PC-3 (cell line): ENCODE measurements at regions not wholly inside any gene's neighbourhood (a gene's known extent, or its start where the extent isn't known, plus 50 kb on each side); places are given as distances from the start of the nearest gene placed in this dataset.

Source experiments
- ATAC-seq: fragments of 200-7000 bp; cut with Tn5 transposase; 2 replicates; pipeline ENCODE4 v1.9.1; 2020; ENCODE audit warnings: mild to moderate bottlenecking, moderate library complexity
- BruUV-seq: library from RNA; stranded (reverse); fragments of 400-500 nt; replicated peaks from 2 replicates; lab custom pipeline; 2021; lab: Mats Ljungman, UMichigan
- CTCF ChIA-PET: fragments of 300-600 bp; sonication (Branson Sonifier 250); formaldehyde crosslinking; loops from one replicate; lab custom pipeline; 2022; ENCODE audit warnings: antibody characterized with exemption; lab: Charles Lee
- POLR2A ChIA-PET: fragments of 300-600 bp; sonication (Branson Sonifier 250); formaldehyde crosslinking; loops from one replicate; lab custom pipeline; 2022; ENCODE audit warnings: antibody characterized with exemption; ENCODE audit not compliant: unreplicated experiment; lab: Charles Lee
- DNase-seq: peaks from one replicate; pipeline ENCODE4 v3.0.0-alpha.2; 2015
- H2AFZ ChIP-seq: fragments of 300-600 bp; sonication (generic); 2 replicates; pipeline ENCODE4 v1.6.0; 2016; ENCODE audit warnings: antibody characterized with exemption, low read length
- H3F3A ChIP-seq: fragments of 300-600 bp; sonication (generic); one replicate; pipeline ENCODE4 v1.6.0; 2017; ENCODE audit warnings: antibody characterized with exemption, low read length, control low read depth, mild to moderate bottlenecking; ENCODE audit not compliant: unreplicated experiment
- H3K27ac ChIP-seq: fragments of 300-600 bp; sonication (generic); 2 replicates; pipeline ENCODE4 v1.5.1; 2016; ENCODE audit warnings: mild to moderate bottlenecking, low read length
- H3K27me3 ChIP-seq: fragments of 300-600 bp; sonication (generic); 2 replicates; pipeline ENCODE4 v1.6.1; 2016; ENCODE audit warnings: low read length, mixed read lengths
- H3K36me3 ChIP-seq: fragments of 300-600 bp; sonication (generic); 2 replicates; pipeline ENCODE4 v1.6.1; 2016; ENCODE audit warnings: low read depth, mixed run types, low read length, mixed read lengths
- H3K4me1 ChIP-seq: fragments of 300-600 bp; sonication (generic); 2 replicates; pipeline ENCODE4 v1.5.1; 2016; ENCODE audit warnings: low read length; ENCODE audit not compliant: insufficient read depth
- H3K4me2 ChIP-seq: fragments of 300-600 bp; sonication (generic); 2 replicates; pipeline ENCODE4 v1.6.0; 2016; ENCODE audit warnings: low read length
- H3K4me3 ChIP-seq: fragments of 300-600 bp; sonication (generic); 2 replicates; pipeline ENCODE4 v1.5.1; 2016; ENCODE audit warnings: mild to moderate bottlenecking, low read length, mixed read lengths
- H3K79me2 ChIP-seq: fragments of 300-600 bp; sonication (generic); 2 replicates; pipeline ENCODE4 v1.6.1; 2017; ENCODE audit warnings: low read length, mixed read lengths
- H3K9ac ChIP-seq: fragments of 300-600 bp; sonication (generic); 2 replicates; pipeline ENCODE4 v1.6.0; 2016; ENCODE audit warnings: mild to moderate bottlenecking, low read length
- H3K9me2 ChIP-seq: fragments of 300-600 bp; sonication (generic); replicated peaks from 2 replicates; pipeline ENCODE4 v1.6.1; 2016; ENCODE audit warnings: mixed run types, low read length, mixed read lengths
- H3K9me3 ChIP-seq: fragments of 300-600 bp; sonication (generic); 2 replicates; pipeline ENCODE4 v1.6.1; 2016; ENCODE audit warnings: low read length, mixed read lengths
- H4K20me1 ChIP-seq: fragments of 300-600 bp; sonication (generic); 2 replicates; pipeline ENCODE4 v1.6.1; 2016; ENCODE audit warnings: low read length, mixed read lengths
- CTCF ChIP-seq: fragments of 300-600 bp; sonication (generic); conservative IDR thresholded peaks from 2 replicates; pipeline ENCODE4 v1.5.1; 2017; ENCODE audit warnings: antibody characterized with exemption, low read depth, mild to moderate bottlenecking, low read length
- EZH2 ChIP-seq: fragments of 300-600 bp; sonication (generic); IDR thresholded peaks from one replicate; pipeline ENCODE4 v1.6.1; 2017; ENCODE audit warnings: antibody characterized with exemption, mild to moderate bottlenecking, low read length; ENCODE audit not compliant: unreplicated experiment
- EZH2phosphoT487 ChIP-seq: fragments of 300-600 bp; sonication (generic); IDR thresholded peaks from 2 replicates; pipeline ENCODE4 v1.6.1; 2018; ENCODE audit warnings: mild to moderate bottlenecking, antibody characterized with exemption, low read length, borderline replicate concordance
- intact Hi-C: fragments of 100-400 bp; cut with micrococcal nuclease; formaldehyde crosslinking; loops from 2 replicates; pipeline ENCODE4 v1.9.0; 2023

GRCh38 chr11:115707180-115707905 is 203.1 kb upstream of the CADM1 start:
- Histone ChIP-seq H2AFZ (no peak overlapping the region), H3K9me3 (peaks cover 15% of the 10 kb centered on the region), H3K4me3 (no peak overlapping the region), H3K9me2 (no peaks in the 10 kb centered on the region), H3K4me1 (no peaks in the 10 kb centered on the region), H3K27ac (no peak overlapping the region), H3F3A (no peaks in the 10 kb centered on the region), H3K9ac (no peak overlapping the region), H4K20me1 (no peaks in the 10 kb centered on the region), H3K79me2 (no peaks in the 10 kb centered on the region), H3K36me3 (no peaks in the 10 kb centered on the region), H3K4me2 (no peak overlapping the region), H3K27me3 (no peaks in the 10 kb centered on the region)
- no peak for TF ChIP-seq CTCF
- no peak for TF ChIP-seq EZH2
- TF ChIP-seq EZH2phosphoT487: no peak
- no TSS peak for BruUV-seq
- CTCF ChIA-PET: no interaction called here
- ATAC-seq (no peak), DNase-seq (no peak)
- POLR2A ChIA-PET: no interaction called here
- intact Hi-C loops: no loop called here

- no peak for ATAC-seq
- Histone ChIP-seq H3K4me2 (no peak overlapping the region), H3K9ac (no peak overlapping the region), H3K4me1 (no peaks in the 10 kb centered on the region), H3F3A (no peaks in the 10 kb centered on the region), H3K27ac (no peak overlapping the region), H3K79me2 (no peaks in the 10 kb centered on the region), H3K36me3 (no peaks in the 10 kb centered on the region), H3K4me3 (no peak overlapping the region), H3K9me3 (peaks cover 22% of the 10 kb centered on the region), H2AFZ (no peak overlapping the region), H3K27me3 (no peaks in the 10 kb centered on the region), H3K9me2 (no peaks in the 10 kb centered on the region), H4K20me1 (no peaks in the 10 kb centered on the region)
- ChIA-PET CTCF (no interaction called here), POLR2A (no interaction called here)
- no TSS peak for BruUV-seq
- TF ChIP-seq EZH2phosphoT487 (no peak), CTCF (no peak)
- intact Hi-C loops: no loop called here
- no peak for DNase-seq
Measured at GRCh38 chr11:115706626-115707135, 202.5 kb upstream of the CADM1 start.

GRCh38 chr11:115705200-115705599 is 201.0 kb upstream of the CADM1 start:
- intact Hi-C loops: no loop called here
- no peak for DNase-seq
- H3K79me2 ChIP-seq: no peaks in the 10 kb centered on the region
- no peaks in the 10 kb centered on the region for H3K27me3 ChIP-seq
- no peak overlapping the region for H3K9ac ChIP-seq
- H3K4me3 ChIP-seq: no peak overlapping the region
- no peaks in the 10 kb centered on the region for H3F3A ChIP-seq
- H3K4me2 ChIP-seq: no peak overlapping the region
- ChIA-PET POLR2A (no interaction called here), CTCF (no interaction called here)
- H3K27ac ChIP-seq: no peak overlapping the region
- no peak overlapping the region for H2AFZ ChIP-seq
- peaks cover 31% of the 10 kb centered on the region for H3K9me3 ChIP-seq
- BruUV-seq: no TSS peak
- no peaks in the 10 kb centered on the region for H3K9me2 ChIP-seq
- no peaks in the 10 kb centered on the region for H3K4me1 ChIP-seq
- no peaks in the 10 kb centered on the region for H4K20me1 ChIP-seq
- H3K36me3 ChIP-seq: no peaks in the 10 kb centered on the region
- no peak for ATAC-seq
- TF ChIP-seq EZH2phosphoT487: no peak
- no peak for TF ChIP-seq EZH2
- no peak for TF ChIP-seq CTCF
